CD14-positive monocyte (primary cell): ENCODE measurements at regions not wholly inside any gene's neighbourhood (a gene's known extent, or its start where the extent isn't known, plus 50 kb on each side); places are given as distances from the start of the nearest gene placed in this dataset.

Experiments
- DNase-seq, 3 donors: peaks; one replicate each; pipeline ENCODE4 v3.0.0-alpha.2; 2011 to 2022
- H2AFZ ChIP-seq: 2 replicates; pipeline ENCODE4 v1.6.0; 2012; ENCODE audit warnings: mild to moderate bottlenecking, low read depth, low read length, inconsistent platforms; ENCODE audit not compliant: insufficient read depth, poor library complexity, severe bottlenecking
- H3K27ac ChIP-seq, 2 donors: 1 replicate in 1 of 2; 2 replicates in 1 of 2; pipeline ENCODE4 v1.5.1; 2012 to 2013; ENCODE audit warnings: low read length in 2 of 2, control low read depth in 1 of 2, inconsistent platforms in 1 of 2, low read depth in 1 of 2, mild to moderate bottlenecking in 1 of 2
- H3K27me3 ChIP-seq, 2 donors: one replicate each; pipeline versions ENCODE4 v1.6.0 to v1.6.1; 2011 to 2013; ENCODE audit warnings: low read length in 2 of 2; ENCODE audit not compliant: control insufficient read depth in 2 of 2, insufficient read depth in 2 of 2
- H3K36me3 ChIP-seq, 2 donors: replicated peaks in 1 of 2; 1 replicate in 1 of 2; 2 replicates in 1 of 2; pipeline versions ENCODE4 v1.5.1 to v1.6.1; 2012 to 2013; ENCODE audit warnings: low read length in 2 of 2, control low read depth in 1 of 2, inconsistent platforms in 1 of 2, mild to moderate bottlenecking in 1 of 2; ENCODE audit not compliant: insufficient read depth in 2 of 2, control insufficient read depth in 1 of 2
- H3K4me1 ChIP-seq, 2 donors: 1 replicate in 1 of 2; 2 replicates in 1 of 2; pipeline versions ENCODE4 v1.5.1 to v1.6.1; 2012 to 2013; ENCODE audit warnings: low read length in 2 of 2, control low read depth in 1 of 2, inconsistent platforms in 1 of 2, mild to moderate bottlenecking in 1 of 2, moderate library complexity in 1 of 2; ENCODE audit not compliant: insufficient read depth in 2 of 2, control insufficient read depth in 1 of 2
- H3K4me2 ChIP-seq: replicated peaks from 2 replicates; pipeline ENCODE3; 2012; ENCODE audit warnings: low read length, moderate library complexity, mild to moderate bottlenecking; ENCODE audit not compliant: poor library complexity, severe bottlenecking; ENCODE audit errors: extremely low read depth
- H3K4me3 ChIP-seq, 3 experiments: fragments of 200-600 bp in 1 of 3; sonication (generic) in 1 of 3; replicated peaks in 1 of 3; 1 replicate in 2 of 3; 2 replicates in 1 of 3; pipeline ENCODE4 v1.5.1; 2011 to 2013; ENCODE audit warnings: low read length in 3 of 3, mild to moderate bottlenecking in 3 of 3, control low read depth in 2 of 3, low read depth in 2 of 3, inconsistent platforms in 1 of 3, moderate library complexity in 1 of 3
- H3K79me2 ChIP-seq: 2 replicates; pipeline ENCODE4 v1.6.0; 2012; ENCODE audit warnings: mild to moderate bottlenecking, control low read depth, inconsistent platforms, low read length, moderate library complexity; ENCODE audit not compliant: insufficient read depth
- H3K9ac ChIP-seq: 2 replicates; pipeline ENCODE4 v1.6.0; 2017; ENCODE audit warnings: low read length, mild to moderate bottlenecking; ENCODE audit not compliant: insufficient read depth, poor library complexity, severe bottlenecking
- H3K9me3 ChIP-seq, 2 donors: replicated peaks in 1 of 2; 1 replicate in 1 of 2; 2 replicates in 1 of 2; pipeline versions ENCODE4 v1.5.1 to v1.6.1; 2012 to 2013; ENCODE audit warnings: low read length in 2 of 2, control low read depth in 1 of 2; ENCODE audit not compliant: control insufficient read depth in 1 of 2, insufficient read depth in 1 of 2
- H4K20me1 ChIP-seq: 2 replicates; pipeline ENCODE4 v1.6.0; 2012; ENCODE audit warnings: mild to moderate bottlenecking, low read length, control low read depth, moderate library complexity; ENCODE audit not compliant: insufficient read depth
- H3K27ac Mint-ChIP-seq, 7 donors: one replicate each; pipeline ENCODE4 v1.8.0; 2020; ENCODE audit warnings: mild to moderate bottlenecking in 7 of 7, mixed read lengths in 7 of 7, moderate library complexity in 6 of 7, inconsistent platforms in 2 of 7
- H3K27me3 Mint-ChIP-seq, 3 donors: one replicate each; pipeline ENCODE4 v1.8.0; 2021 to 2022; ENCODE audit warnings: low read depth in 3 of 3, mild to moderate bottlenecking in 3 of 3, mixed read lengths in 3 of 3, moderate library complexity in 3 of 3, inconsistent platforms in 1 of 3
- H3K36me3 Mint-ChIP-seq, 2 donors: one replicate each; pipeline ENCODE4 v1.8.0; 2020; ENCODE audit warnings: mixed read lengths in 2 of 2, inconsistent platforms in 1 of 2, mild to moderate bottlenecking in 1 of 2
- H3K4me1 Mint-ChIP-seq: one replicate; pipeline ENCODE4 v1.8.0; 2020; ENCODE audit warnings: mild to moderate bottlenecking, mixed read lengths
- H3K4me3 Mint-ChIP-seq, 2 donors: one replicate each; pipeline ENCODE4 v1.8.0; 2020; ENCODE audit warnings: mild to moderate bottlenecking in 2 of 2, mixed read lengths in 2 of 2, moderate library complexity in 1 of 2
- H3K9me3 Mint-ChIP-seq, 7 donors: one replicate each; pipeline ENCODE4 v1.8.0; 2020 to 2022; ENCODE audit warnings: mixed read lengths in 7 of 7, mild to moderate bottlenecking in 6 of 7, moderate library complexity in 6 of 7, inconsistent platforms in 2 of 7
- WGBS: methylation state at CpG from one replicate; pipeline ENCODE4 v1.1.5; 2013; ENCODE audit warnings: missing lambda C conversion rate; ENCODE audit not compliant: insufficient coverage; 5-methylcytosine and 5-hydroxymethylcytosine counted together
- intact Hi-C, 2 donors: fragments of 100-400 bp; cut with micrococcal nuclease; formaldehyde crosslinking; loops; one replicate each; pipeline versions ENCODE4 v1.15.0 to v1.15.1; 2023
- TF ChIP-seq, protein P1 (sequence below): fragments of 200-600 bp; IDR thresholded peaks from one replicate; pipeline ENCODE4 v1.8.0; 2022; ENCODE audit warnings: antibody characterized with exemption, mild to moderate bottlenecking

DNA sequence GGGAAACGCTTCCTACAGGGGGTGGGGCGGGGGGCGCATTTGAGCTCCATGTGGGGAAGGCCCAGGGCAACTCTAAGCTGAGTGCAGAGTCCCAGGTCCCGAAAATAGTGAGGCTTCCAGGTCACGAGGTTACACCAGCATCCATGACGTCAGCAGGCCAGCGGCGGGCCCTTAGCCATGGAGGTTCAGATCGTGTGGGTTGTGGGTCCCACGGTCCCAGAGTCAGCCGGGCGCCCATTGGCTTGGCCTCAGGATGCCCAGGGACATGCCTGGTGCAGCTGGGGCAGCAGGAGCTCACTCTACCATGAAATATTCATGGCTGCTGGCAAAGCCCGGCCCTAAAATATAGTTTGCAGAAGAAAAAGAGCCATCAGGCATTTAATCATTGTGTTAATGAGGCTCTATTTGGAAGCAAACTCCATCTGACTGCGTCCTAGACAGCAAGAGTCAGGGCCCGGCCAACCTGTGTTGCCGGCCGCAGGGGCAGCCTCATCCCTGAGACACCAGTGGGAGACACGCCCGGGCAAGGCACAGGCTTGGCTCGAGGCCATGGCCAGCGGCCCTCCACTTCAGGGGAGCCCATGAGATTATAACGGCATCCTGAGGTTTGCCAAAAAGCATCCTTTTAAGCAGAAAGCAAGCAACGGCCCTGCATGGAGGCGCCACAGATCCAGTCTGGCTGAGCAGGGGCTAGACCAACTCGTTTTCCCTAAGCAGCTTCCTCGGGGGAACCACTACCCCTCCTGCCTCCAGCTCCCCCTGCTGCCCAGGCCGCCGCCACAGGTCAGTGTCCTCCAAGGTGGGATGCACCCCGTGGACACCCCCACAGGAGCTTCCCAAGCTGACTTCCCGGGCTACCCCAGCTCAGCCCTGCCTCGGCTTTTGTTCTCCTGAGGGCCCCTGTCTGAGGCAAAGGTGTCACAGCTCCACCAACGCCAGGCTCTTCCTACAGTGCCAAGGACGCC lies 108.9 kb upstream of the PPP1R26 start:
- no peak overlapping the region for H3K9ac ChIP-seq
- H3K79me2 ChIP-seq = no peaks in the 10 kb centered on the region
- peaks cover 0 to 1% (median 0%) of the 10 kb centered on the region in 7 donors for H3K9me3 Mint-ChIP-seq
- H4K20me1 ChIP-seq = no peaks in the 10 kb centered on the region
- no peaks in the 10 kb centered on the region for H3K9me3 ChIP-seq
- H3K36me3 Mint-ChIP-seq = no peaks in the 10 kb centered on the region
- H2AFZ ChIP-seq = no peak overlapping the region
- no peaks in the 10 kb centered on the region for H3K27me3 ChIP-seq
- no peak for DNase-seq
- no peaks in the 10 kb centered on the region for H3K36me3 ChIP-seq
- intact Hi-C loops = no loop called here
- TF ChIP-seq, protein P1, sequence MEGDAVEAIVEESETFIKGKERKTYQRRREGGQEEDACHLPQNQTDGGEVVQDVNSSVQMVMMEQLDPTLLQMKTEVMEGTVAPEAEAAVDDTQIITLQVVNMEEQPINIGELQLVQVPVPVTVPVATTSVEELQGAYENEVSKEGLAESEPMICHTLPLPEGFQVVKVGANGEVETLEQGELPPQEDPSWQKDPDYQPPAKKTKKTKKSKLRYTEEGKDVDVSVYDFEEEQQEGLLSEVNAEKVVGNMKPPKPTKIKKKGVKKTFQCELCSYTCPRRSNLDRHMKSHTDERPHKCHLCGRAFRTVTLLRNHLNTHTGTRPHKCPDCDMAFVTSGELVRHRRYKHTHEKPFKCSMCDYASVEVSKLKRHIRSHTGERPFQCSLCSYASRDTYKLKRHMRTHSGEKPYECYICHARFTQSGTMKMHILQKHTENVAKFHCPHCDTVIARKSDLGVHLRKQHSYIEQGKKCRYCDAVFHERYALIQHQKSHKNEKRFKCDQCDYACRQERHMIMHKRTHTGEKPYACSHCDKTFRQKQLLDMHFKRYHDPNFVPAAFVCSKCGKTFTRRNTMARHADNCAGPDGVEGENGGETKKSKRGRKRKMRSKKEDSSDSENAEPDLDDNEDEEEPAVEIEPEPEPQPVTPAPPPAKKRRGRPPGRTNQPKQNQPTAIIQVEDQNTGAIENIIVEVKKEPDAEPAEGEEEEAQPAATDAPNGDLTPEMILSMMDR = no peak
- 82% methylated on average over 32 of the region's 33 CpGs for WGBS
- no peak overlapping the region for H3K27ac ChIP-seq
- H3K4me2 ChIP-seq = no peak overlapping the region
- peaks cover 3 to 9% (median 4%) of the 10 kb centered on the region in 3 donors for H3K27me3 Mint-ChIP-seq
- no peak overlapping the region for H3K4me3 Mint-ChIP-seq
- peak overlapping the region in 1 of 7 donors; percentile 31 for H3K27ac Mint-ChIP-seq
- H3K4me3 ChIP-seq = no peak overlapping the region
- H3K4me1 Mint-ChIP-seq = no peaks in the 10 kb centered on the region
- no peaks in the 10 kb centered on the region for H3K4me1 ChIP-seq

DNA sequence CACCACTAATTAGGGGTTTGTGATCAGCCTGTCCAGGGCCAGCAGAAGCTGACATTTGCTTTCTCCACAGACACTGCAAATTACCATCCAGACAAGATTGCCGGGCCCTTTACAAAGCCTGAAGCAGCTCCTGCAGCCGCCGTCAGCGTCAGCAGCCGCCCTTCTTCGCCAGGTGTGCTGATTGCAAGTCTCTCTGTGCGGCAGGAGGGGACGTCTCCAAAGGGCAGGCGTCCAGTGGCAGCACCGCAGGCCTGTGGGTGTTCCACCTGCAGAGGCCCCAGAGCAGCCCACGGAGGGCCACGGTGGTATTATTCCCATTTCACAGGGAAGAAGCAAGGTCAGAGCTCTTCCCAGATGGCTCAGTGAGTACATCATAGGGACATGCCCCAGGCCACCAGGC lies 108.0 kb upstream of the PPP1R26 start:
- Histone ChIP-seq H3K4me2 (no peak overlapping the region), H4K20me1 (no peaks in the 10 kb centered on the region), H3K4me1 (no peaks in the 10 kb centered on the region), H3K9ac (no peak overlapping the region), H3K27ac (no peak overlapping the region), H3K9me3 (no peaks in the 10 kb centered on the region), H3K79me2 (no peaks in the 10 kb centered on the region), H3K27me3 (no peaks in the 10 kb centered on the region), H3K36me3 (no peaks in the 10 kb centered on the region), H2AFZ (no peak overlapping the region), H3K4me3 (no peak overlapping the region)
- Mint-ChIP-seq H3K27me3 (peaks cover 3 to 6% (median 3%) of the 10 kb centered on the region in 3 donors), H3K9me3 (peaks cover 0 to 1% (median 0%) of the 10 kb centered on the region in 7 donors), H3K27ac (no peak overlapping the region), H3K4me1 (no peaks in the 10 kb centered on the region), H3K4me3 (no peak overlapping the region), H3K36me3 (no peaks in the 10 kb centered on the region)
- 91% methylated on average over 11 of the region's 12 CpGs for WGBS
- no peak for DNase-seq
- TF ChIP-seq, protein P1 = no peak
- intact Hi-C loops = no loop called here
